Esophagus (tissue), 2 donors: ENCODE measurements at regions not wholly inside any gene's neighbourhood (a gene's known extent, or its start where the extent isn't known, plus 50 kb on each side); places are given as distances from the start of the nearest gene placed in this dataset.
"Not testable (repeated sequence)": the region's sequence is repeated elsewhere in the genome, so short reads cannot be mapped to it uniquely, and the experiment has no call there.

Experiments
- H3K27ac ChIP-seq, 2 donors: one replicate each; pipeline ENCODE4 v1.5.1; 2013; ENCODE audit warnings: low read depth in 2 of 2, mild to moderate bottlenecking in 2 of 2, inconsistent platforms in 1 of 2, low read length in 1 of 2, moderate library complexity in 1 of 2
- H3K27me3 ChIP-seq, 2 donors: one replicate each; pipeline ENCODE4 v1.6.1; 2013; ENCODE audit warnings: low read length in 2 of 2, control low read depth in 1 of 2, mild to moderate bottlenecking in 1 of 2; ENCODE audit not compliant: insufficient read depth in 2 of 2, control insufficient read depth in 1 of 2
- H3K36me3 ChIP-seq, 2 donors: one replicate each; pipeline ENCODE4 v1.6.1; 2013; ENCODE audit warnings: low read length in 1 of 2; ENCODE audit not compliant: control insufficient read depth in 2 of 2, insufficient read depth in 2 of 2
- H3K4me1 ChIP-seq, 2 donors: one replicate each; pipeline ENCODE4 v1.6.1; 2013; ENCODE audit warnings: low read length in 1 of 2; ENCODE audit not compliant: control insufficient read depth in 2 of 2, insufficient read depth in 2 of 2
- H3K4me3 ChIP-seq, 2 donors: one replicate each; pipeline ENCODE4 v1.5.1; 2013; ENCODE audit warnings: low read length in 2 of 2, mild to moderate bottlenecking in 2 of 2, low read depth in 1 of 2, moderate library complexity in 1 of 2
- H3K9me3 ChIP-seq, 2 donors: one replicate each; pipeline ENCODE4 v1.6.1; 2013; ENCODE audit warnings: mild to moderate bottlenecking in 2 of 2, low read depth in 1 of 2, low read length in 1 of 2, moderate library complexity in 1 of 2; ENCODE audit not compliant: control insufficient read depth in 2 of 2, insufficient read depth in 1 of 2
- WGBS, 2 donors: extraction: QIAGEN DNeasy Blood & Tissue Kit; methylation state at CpG; one replicate each; pipeline ENCODE4 v1.1.7; 2013; 5-methylcytosine and 5-hydroxymethylcytosine counted together
- donor health status: healthy with polysubstance abuse.
- donor health status: Bipolar disorder and iron deficiency.

DNA sequence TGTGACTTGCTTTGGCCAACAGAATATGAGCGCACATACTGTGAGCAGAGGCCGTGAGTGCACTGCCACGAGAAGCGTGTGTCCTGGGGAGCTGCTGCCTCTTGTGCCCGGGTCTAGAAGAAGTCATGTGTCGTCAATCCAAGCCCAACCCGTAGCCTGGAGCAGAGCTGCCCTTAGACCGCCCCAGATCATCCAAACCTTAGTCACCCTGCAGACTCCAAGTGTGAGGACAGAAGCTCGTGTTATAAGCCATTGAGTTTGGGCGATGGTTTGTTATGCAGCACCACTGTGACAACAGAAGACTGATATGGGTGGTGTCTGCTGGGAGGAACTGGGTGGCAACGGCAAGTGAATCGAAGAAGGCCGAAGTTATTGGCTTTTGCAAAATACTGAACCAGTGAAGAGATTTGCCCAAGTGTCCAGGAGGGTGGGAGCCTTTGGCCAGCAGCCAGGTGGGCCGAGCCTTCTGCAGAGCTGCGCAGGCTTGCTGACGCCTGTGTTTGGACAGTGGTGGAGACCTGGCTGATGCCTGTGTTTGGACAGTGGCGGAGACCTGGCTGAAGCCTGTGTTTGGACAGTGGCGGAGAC is 101.3 kb upstream of the SULF2 start:
- Histone ChIP-seq H3K9me3 (no peaks in the 10 kb centered on the region), H3K27ac (no peak overlapping the region), H3K4me3 (no peak overlapping the region), H3K36me3 (no peaks in the 10 kb centered on the region), H3K4me1 (no peaks in the 10 kb centered on the region), H3K27me3 (no peaks in the 10 kb centered on the region)
- 84 to 89% methylated on average over 18 of the region's 18 CpGs for WGBS, 2 donors

DNA sequence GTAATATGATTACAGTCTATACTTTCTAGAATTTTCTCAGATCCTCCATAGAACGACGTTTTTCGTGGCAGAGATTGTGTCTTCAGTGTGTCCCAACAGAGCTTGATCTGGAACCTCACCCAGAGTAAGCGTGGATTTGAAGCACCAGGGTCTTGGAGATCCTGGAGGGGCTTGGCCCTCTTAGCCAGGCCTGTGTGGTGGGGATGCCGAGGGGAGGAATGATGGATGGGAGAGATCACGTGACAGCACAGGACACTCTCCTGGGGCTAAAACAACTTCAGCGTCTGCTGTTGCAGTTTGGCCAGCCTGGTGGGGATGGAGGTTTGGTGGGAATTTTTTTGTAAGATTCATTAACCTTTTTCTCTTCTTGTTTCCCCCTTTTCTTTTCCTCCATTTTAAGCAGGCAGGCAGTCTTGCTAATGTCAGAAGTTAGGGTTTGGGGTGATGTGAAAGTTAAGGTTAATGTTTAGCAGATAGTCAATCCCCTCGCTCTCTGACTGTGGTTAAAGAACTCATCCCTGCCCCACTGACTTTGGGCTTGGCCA is 100.7 kb upstream of the SULF2 start:
- no peaks in the 10 kb centered on the region for H3K36me3 ChIP-seq
- 77 to 88% methylated on average over 8 of the region's 8 CpGs for WGBS, 2 donors
- no peak overlapping the region for H3K4me3 ChIP-seq
- no peak overlapping the region for H3K27ac ChIP-seq
- H3K9me3 ChIP-seq, result no peaks in the 10 kb centered on the region
- no peaks in the 10 kb centered on the region for H3K4me1 ChIP-seq
- no peaks in the 10 kb centered on the region for H3K27me3 ChIP-seq

DNA sequence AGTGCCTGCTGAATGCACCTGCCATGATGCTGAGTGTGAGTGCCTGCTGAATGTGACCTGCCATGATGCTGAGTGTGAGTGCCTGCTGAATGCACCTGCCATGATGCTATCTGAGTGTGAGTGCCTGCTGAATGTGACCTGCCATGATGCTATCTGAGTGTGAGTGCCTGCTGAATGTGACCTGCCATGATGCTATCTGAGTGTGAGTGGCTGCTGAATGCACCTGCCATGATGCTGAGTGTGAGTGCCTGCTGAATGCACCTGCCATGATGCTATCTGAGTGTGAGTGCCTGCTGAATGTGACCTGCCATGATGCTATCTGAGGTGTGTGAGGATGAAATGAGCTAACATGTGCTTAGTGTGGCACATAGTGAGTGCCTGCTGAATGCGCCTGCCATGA is 98.7 kb upstream of the SULF2 start:
- not testable (repeated sequence) for H3K4me3 ChIP-seq, H3K27ac ChIP-seq, H3K9me3 ChIP-seq, H3K27me3 ChIP-seq, H3K4me1 ChIP-seq, H3K36me3 ChIP-seq
- WGBS, 2 donors, result 91 to 95% methylated on average over 1 of the region's 1 CpG

DNA sequence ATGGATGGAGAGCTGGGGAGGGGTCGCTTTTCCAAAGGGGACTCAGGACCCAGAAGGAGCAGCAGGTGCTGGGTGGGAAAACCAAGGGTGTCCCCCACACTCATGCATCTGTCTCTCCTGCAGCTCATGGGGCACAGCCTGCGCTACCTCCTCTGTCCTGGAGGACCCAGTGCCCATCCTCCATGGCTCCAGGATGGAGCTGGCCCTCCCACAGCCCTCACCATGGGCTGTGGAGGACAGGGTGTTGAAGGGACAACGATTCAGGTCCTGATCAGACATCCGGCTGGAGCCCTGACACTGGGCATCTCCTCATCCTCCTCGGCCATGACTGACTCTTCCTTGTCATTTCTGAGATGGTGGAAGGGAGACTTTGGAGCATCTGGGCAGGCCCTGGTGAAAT is 97.9 kb upstream of the SULF2 start:
- Histone ChIP-seq H3K27ac (no peak overlapping the region), H3K4me3 (no peak overlapping the region), H3K27me3 (no peaks in the 10 kb centered on the region), H3K9me3 (no peaks in the 10 kb centered on the region), H3K4me1 (no peaks in the 10 kb centered on the region), H3K36me3 (no peaks in the 10 kb centered on the region)
- WGBS, 2 donors, result 75 to 78% methylated on average over 5 of the region's 5 CpGs

DNA sequence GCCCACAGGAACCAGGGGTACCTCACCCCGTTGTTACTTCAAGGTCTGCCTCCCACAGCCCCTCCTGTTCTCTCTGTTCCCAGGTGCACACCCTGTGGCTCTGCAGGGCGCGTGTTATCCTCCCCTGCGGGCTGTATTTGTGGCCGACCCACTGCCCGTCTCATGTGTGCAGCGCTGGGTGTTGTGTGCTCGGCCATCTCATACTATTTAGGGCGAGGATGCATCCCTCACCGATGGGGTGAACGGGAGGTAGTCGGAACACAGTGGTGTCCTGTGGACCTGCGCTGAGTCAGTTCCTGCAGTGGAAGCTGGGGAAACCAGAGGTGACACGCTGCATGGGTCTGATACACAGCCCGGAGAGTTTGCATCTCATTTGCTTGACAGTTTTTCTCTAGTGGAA is 94.5 kb upstream of the SULF2 start:
- Histone ChIP-seq H3K4me3 (no peak overlapping the region), H3K36me3 (no peaks in the 10 kb centered on the region), H3K4me1 (no peaks in the 10 kb centered on the region), H3K27ac (no peak overlapping the region), H3K9me3 (no peaks in the 10 kb centered on the region), H3K27me3 (no peaks in the 10 kb centered on the region)
- 88 to 94% methylated on average over 15 of the region's 15 CpGs for WGBS, 2 donors

DNA sequence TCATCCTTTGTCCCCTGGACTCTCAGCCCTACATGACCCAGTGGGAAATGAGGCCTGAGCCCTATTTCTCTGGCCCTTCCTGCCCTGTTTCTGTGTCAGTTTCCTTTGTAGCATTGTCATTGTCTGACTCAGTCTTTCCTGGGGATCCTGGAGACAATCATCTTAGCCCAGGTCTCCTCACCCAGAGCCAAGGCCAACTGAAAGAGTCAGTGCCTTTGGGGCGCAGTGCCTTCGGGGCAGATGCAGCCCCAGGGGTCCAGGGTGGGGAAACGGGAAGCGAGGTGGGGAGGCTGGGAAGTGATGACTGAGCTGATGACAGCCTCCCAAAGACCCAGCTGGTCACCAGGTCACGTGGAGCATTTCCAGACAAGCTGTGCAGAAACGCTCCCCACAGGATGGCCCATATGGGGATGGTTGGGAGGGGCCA is 93.3 kb upstream of the SULF2 start:
- Histone ChIP-seq H3K4me3 (no peak overlapping the region), H3K36me3 (no peaks in the 10 kb centered on the region), H3K9me3 (no peaks in the 10 kb centered on the region), H3K27me3 (no peaks in the 10 kb centered on the region), H3K4me1 (no peaks in the 10 kb centered on the region), H3K27ac (no peak overlapping the region)
- 73 to 78% methylated on average over 6 of the region's 6 CpGs for WGBS, 2 donors

DNA sequence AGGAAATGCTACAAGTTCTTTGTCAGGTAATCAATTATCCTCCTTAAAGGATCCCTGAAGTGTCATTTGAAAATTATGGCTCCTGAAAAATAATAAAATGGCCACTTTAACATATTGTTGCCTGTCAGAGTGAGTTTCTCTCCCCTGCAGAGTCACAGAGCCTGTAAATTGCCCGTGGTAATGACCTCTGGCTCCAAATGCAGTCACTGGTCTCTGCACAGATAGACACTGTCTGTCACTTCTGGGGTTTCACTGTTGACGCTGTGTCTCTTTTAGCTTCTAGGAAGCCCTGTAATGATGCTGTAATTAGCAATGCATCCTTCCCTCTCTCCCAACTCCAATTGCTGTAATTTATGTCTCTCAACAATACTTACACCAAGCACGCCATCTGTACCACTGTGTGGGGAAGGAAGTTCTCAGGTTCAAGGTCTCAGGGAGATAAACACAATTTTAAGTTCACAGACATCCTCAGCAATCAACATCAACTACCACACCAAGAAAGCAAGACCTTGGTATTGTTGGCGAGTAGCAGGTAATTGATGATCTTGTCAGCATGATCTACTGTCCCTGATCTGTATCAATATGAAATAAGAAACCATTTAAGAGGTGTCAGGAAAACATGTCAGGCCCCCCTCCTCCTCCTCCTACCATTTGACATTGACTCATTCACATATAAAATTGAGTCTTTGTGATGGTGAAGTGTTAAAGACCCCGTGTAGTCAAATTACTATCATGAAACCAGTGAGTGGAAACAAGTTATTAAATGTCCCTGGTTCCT is 91.2 kb upstream of the SULF2 start:
- Histone ChIP-seq H3K36me3 (no peaks in the 10 kb centered on the region), H3K4me1 (no peaks in the 10 kb centered on the region), H3K4me3 (no peak overlapping the region), H3K9me3 (no peaks in the 10 kb centered on the region), H3K27ac (no peak overlapping the region), H3K27me3 (no peaks in the 10 kb centered on the region)
- WGBS, 2 donors, result 53 to 74% methylated on average over 5 of the region's 5 CpGs

DNA sequence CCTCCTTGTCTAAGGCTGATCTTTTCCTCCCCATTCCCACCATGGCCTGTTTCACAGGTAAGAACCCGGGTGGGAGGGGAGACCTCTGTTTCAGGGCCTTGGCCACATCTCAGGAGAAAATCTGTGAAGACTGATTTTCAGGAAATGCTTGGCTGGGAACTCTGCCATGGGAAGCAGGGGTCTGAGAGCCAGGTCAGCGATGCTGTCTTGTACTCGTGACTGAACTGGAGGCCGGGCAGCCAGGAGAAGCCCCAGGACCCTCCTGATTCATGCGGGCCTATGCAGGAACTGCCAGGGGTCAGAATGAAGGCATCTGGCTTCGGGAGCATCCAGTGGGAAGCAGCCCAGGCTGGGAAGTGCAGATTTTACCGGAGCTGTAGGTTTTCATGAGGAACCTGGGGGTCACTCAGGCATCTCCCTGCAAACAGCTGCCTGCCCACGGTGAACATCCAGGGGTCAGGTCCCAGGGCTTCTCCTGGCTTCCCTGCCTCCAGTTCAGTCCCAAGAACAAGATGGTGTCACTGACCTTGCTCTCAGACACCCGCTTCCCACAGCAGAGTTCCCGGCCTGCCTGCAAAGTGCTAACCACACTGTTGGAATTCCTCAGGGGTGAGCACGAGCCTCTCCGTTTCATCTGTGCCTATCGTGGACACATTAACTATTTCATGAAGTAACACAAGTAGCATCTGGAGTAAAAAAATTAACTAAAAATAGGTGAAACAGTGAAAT is 90.2 kb upstream of the SULF2 start:
- no peak overlapping the region for H3K27ac ChIP-seq
- no peaks in the 10 kb centered on the region for H3K36me3 ChIP-seq
- no peaks in the 10 kb centered on the region for H3K4me1 ChIP-seq
- no peaks in the 10 kb centered on the region for H3K27me3 ChIP-seq
- no peak overlapping the region for H3K4me3 ChIP-seq
- no peaks in the 10 kb centered on the region for H3K9me3 ChIP-seq
- 64 to 71% methylated on average over 13 of the region's 13 CpGs for WGBS, 2 donors

DNA sequence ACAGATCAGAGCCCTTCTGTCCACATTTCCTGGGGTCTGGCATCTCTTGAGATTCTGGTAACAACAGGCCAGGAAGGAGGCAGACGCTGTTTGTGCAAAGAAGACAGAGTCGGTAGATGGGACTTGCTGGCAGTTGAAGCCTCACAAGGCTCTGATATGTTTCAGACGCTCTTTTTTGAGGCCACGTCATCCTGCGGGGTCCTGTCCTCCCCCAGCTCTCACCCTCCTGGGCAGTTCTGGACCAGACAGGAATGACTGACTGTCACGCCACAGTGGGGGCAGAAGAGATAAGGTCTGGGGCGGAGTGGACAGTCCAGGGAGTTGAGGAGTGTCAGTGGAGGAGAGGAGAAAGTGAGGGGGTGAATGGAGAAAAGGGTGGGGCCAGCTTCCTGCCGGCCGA is 87.1 kb upstream of the SULF2 start:
- Histone ChIP-seq H3K4me3 (no peak overlapping the region), H3K9me3 (no peaks in the 10 kb centered on the region), H3K27ac (no peak overlapping the region), H3K27me3 (no peaks in the 10 kb centered on the region), H3K36me3 (no peaks in the 10 kb centered on the region), H3K4me1 (no peaks in the 10 kb centered on the region)
- 72 to 84% methylated on average over 9 of the region's 9 CpGs for WGBS, 2 donors
